Right lobe of liver (tissue), 6 donors: ENCODE measurements at regions not wholly inside any gene's neighbourhood (a gene's known extent, or its start where the extent isn't known, plus 50 kb on each side); places are given as distances from the start of the nearest gene placed in this dataset.
"Not testable (repeated sequence)": the region's sequence is repeated elsewhere in the genome, so short reads cannot be mapped to it uniquely, and the experiment has no call there.

Experiments used
- ATAC-seq, 4 donors: fragments of 200-7000 bp; cut with Tn5 transposase; one replicate each; pipeline ENCODE4 v1.9.1; 2020; ENCODE audit warnings: mild to moderate bottlenecking in 4 of 4, moderate library complexity in 4 of 4
- DNase-seq, 3 donors: peaks; one replicate each; pipeline ENCODE4 v3.0.0-alpha.2; 2020
- H3K27ac ChIP-seq, 3 donors: fragments of 200-600 bp; one replicate each; pipeline ENCODE4 v1.8.0; 2022
- H3K27me3 ChIP-seq, 2 donors: fragments of 200-600 bp; one replicate each; pipeline ENCODE4 v1.8.0; 2022
- H3K36me3 ChIP-seq, 4 donors: fragments of 200-600 bp; sonication (generic) in 1 of 4; one replicate each; pipeline versions ENCODE4 v1.5.1 to v1.8.0; 2017 to 2022; ENCODE audit warnings: control low read depth in 1 of 4
- H3K4me1 ChIP-seq, 4 donors: fragments of 200-600 bp; sonication (generic) in 1 of 4; one replicate each; pipeline versions ENCODE4 v1.5.1 to v1.8.0; 2017 to 2022; ENCODE audit warnings: control low read depth in 1 of 4
- H3K4me3 ChIP-seq, 3 donors: fragments of 200-600 bp; one replicate each; pipeline ENCODE4 v1.8.0; 2022
- H3K9me3 ChIP-seq, 4 donors: fragments of 200-600 bp; sonication (generic) in 1 of 4; one replicate each; pipeline versions ENCODE4 v1.5.1 to v1.8.0; 2017 to 2022; ENCODE audit warnings: control low read depth in 1 of 4
- CTCF ChIP-seq, 4 donors: fragments of 200-600 bp in 3 of 4; fragments of 450-650 bp in 1 of 4; IDR thresholded peaks; one replicate each; pipeline versions ENCODE4 v1.5.1 to v1.8.0; 2016 to 2022; ENCODE audit warnings: antibody characterized with exemption in 4 of 4, mild to moderate bottlenecking in 2 of 4
- POLR2A ChIP-seq: fragments of 450-650 bp; IDR thresholded peaks from one replicate; pipeline ENCODE4 v1.6.1; 2017; ENCODE audit warnings: antibody characterized with exemption, mild to moderate bottlenecking
- WGBS: methylation state at CpG from one replicate; pipeline ENCODE4 v1.1.6; 2018; ENCODE audit warnings: low coverage, low lambda C conversion rate; ENCODE audit not compliant: insufficient coverage; ENCODE audit errors: missing lambda C conversion rate; 5-methylcytosine and 5-hydroxymethylcytosine counted together
- intact Hi-C, 2 donors: fragments of 100-400 bp; cut with DNase I; formaldehyde crosslinking; loops; one replicate each; pipeline versions ENCODE4 v1.11.2 to v1.14.1; 2022
- donor health status: DM: no; HTN: yes; CAD: no.
- donor health status: DM: no; HTN: no; CAD: no.
- donor health status: DM: no; HTN: no; CAD: no.
- donor health status: DM: no; HTN: yes; CAD: no.
- donor health status: DM: no; HTN: yes; CAD: no.

DNA sequence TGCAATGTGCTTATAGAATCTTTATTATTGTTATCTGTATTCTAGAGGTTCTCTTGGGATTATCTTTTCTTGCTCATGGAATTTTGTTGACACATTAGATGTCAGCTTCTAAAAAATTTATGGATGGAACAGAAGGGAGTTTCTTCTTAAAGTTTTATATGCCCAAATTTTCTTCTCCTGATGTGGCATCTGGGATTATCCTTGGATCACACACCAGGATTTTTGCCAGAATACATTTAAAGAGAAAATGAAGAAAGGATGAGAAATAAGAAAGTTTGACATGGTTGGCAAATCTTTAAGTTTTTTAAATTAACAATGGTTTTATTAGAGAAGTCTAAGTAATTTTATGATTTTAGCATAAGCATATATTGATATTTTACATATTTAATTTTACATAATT is 706.7 kb upstream of the TMEFF2 start:
- no peak for ATAC-seq
- no peak for DNase-seq
- Histone ChIP-seq H3K9me3 (no peaks in the 10 kb centered on the region), H3K27ac (no peak overlapping the region), H3K4me3 (no peak overlapping the region), H3K27me3 (no peaks in the 10 kb centered on the region), H3K4me1 (no peaks in the 10 kb centered on the region), H3K36me3 (no peaks in the 10 kb centered on the region)
- TF ChIP-seq POLR2A (no peak), CTCF (IDR thresholded peaks at IDR 0.05) (no peak)
- intact Hi-C loops = no loop called here

GRCh38 chr2:192899466-192899865 is 704.7 kb upstream of the TMEFF2 start:
- 73% methylated on average over 3 of the region's 3 CpGs for WGBS
- Histone ChIP-seq H3K36me3 (no peaks in the 10 kb centered on the region), H3K9me3 (no peaks in the 10 kb centered on the region), H3K27me3 (no peaks in the 10 kb centered on the region), H3K4me3 (no peak overlapping the region), H3K4me1 (no peaks in the 10 kb centered on the region), H3K27ac (no peak overlapping the region)
- no peak for ATAC-seq
- intact Hi-C loops = no loop called here
- DNase-seq = no peak
- TF ChIP-seq POLR2A (no peak), CTCF (IDR thresholded peaks at IDR 0.05) (no peak)

- H3K27me3 ChIP-seq, H3K9me3 ChIP-seq, H3K4me1 ChIP-seq, ATAC-seq, H3K27ac ChIP-seq, H3K36me3 ChIP-seq, H3K4me3 ChIP-seq, DNase-seq, intact Hi-C loops: not testable (repeated sequence)
- WGBS = no CpG with 5 or more reads among the region's 29 CpGs
Observed at GRCh38 chr2:192893976-192894375, 699.2 kb upstream of the TMEFF2 start.

GRCh38 chr2:192888109-192888508 is 693.4 kb upstream of the TMEFF2 start:
- no peak for ATAC-seq
- TF ChIP-seq CTCF (IDR thresholded peaks at IDR 0.05) = no peak
- no peak for TF ChIP-seq POLR2A
- Histone ChIP-seq H3K36me3 (no peaks in the 10 kb centered on the region), H3K9me3 (no peaks in the 10 kb centered on the region), H3K27ac (no peak overlapping the region), H3K27me3 (no peaks in the 10 kb centered on the region), H3K4me3 (no peak overlapping the region), H3K4me1 (no peaks in the 10 kb centered on the region)
- no peak for DNase-seq
- intact Hi-C loops = no loop called here

DNA sequence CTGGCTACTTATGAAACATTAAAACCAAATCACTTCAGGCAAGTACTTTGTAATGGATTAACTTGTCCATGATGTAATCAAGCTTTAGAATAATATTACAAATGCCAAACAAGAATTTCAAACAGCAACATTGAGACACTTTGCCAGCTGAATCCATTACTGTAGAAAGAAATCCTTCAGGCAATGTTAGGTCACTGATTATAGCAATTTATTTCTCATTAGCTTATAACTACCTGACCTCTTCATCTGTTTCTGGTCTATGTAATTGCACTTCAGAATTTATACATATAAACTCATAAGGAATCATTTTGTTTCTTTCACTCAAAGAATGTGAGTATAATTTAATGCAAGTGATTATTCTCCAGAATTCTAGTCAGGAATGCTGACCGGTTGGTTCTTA is 692.6 kb upstream of the TMEFF2 start:
- DNase-seq (no peak), ATAC-seq (no peak)
- intact Hi-C loops = no loop called here
- WGBS = 82% methylated on average over 1 of the region's 1 CpG
- no peaks in the 10 kb centered on the region for H3K27me3 ChIP-seq
- no peaks in the 10 kb centered on the region for H3K36me3 ChIP-seq
- no peak overlapping the region for H3K27ac ChIP-seq
- no peak overlapping the region for H3K4me3 ChIP-seq
- H3K9me3 ChIP-seq = no peaks in the 10 kb centered on the region
- TF ChIP-seq CTCF (IDR thresholded peaks at IDR 0.05) (no peak), POLR2A (no peak)
- no peaks in the 10 kb centered on the region for H3K4me1 ChIP-seq
